Tibial nerve (tissue), 3 donors: ENCODE measurements at regions not wholly inside any gene's neighbourhood (a gene's known extent, or its start where the extent isn't known, plus 50 kb on each side); places are given as distances from the start of the nearest gene placed in this dataset.

Experiments
- CTCF ChIP-seq, 5 experiments: fragments of 200-600 bp in 3 of 5; fragments of 450-650 bp in 2 of 5; sonication (generic) in 3 of 5; IDR thresholded peaks; one replicate each; pipeline ENCODE4 v1.5.1; 2016 to 2019; ENCODE audit warnings: antibody characterized with exemption in 5 of 5, mild to moderate bottlenecking in 3 of 5, moderate library complexity in 2 of 5
- POLR2A ChIP-seq, 2 donors: fragments of 450-650 bp; IDR thresholded peaks; one replicate each; pipeline ENCODE4 v1.6.1; 2017; ENCODE audit warnings: antibody characterized with exemption in 2 of 2, mild to moderate bottlenecking in 2 of 2, moderate library complexity in 2 of 2

GRCh38 chr9:7348692-7349091 is 450.9 kb downstream of the DMAC1 start:
- TF ChIP-seq CTCF (IDR thresholded peaks at IDR 0.05) (no peak), POLR2A (IDR thresholded peaks at IDR 0.05) (no peak)
